ENCODE measurements at regions not wholly inside any gene's neighbourhood (a gene's known extent, or its start where the extent isn't known, plus 50 kb on each side); places are given as distances from the start of the nearest gene placed in this dataset.

DNA sequence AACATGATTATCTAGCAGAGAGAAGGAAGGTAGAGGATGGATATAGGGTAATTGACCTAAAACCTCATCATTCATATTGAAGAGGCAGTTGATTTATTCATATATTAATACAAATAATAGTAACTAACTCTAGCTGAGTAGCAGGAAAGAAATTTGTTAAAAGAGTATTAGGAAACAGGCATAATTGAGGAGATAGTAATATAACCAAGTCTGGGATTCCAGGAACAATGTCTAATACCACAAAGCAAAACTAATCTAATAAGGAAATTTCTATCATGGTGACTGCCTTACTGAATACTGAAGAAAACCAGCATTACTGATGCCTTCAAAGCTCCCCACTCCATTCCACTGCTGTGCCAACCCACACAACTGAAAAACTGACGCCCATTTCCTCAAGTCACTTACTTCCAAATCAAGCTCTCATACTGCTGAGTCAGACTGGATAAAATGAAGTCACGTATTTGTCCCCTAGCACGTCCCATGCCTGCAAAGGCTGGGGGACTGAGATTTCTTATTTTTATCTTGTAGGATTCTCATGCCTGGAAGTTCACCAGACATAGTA, 153.9 kb downstream of the SMC2 start:
- no peak for TF ChIP-seq EZH2phosphoT487 (IDR thresholded peaks at IDR 0.05; ENCODE audit: borderline replicate concordance, low read length)
- TF ChIP-seq EZH2 (IDR thresholded peaks at IDR 0.05; ENCODE audit: low read length, unreplicated experiment) = no peak
- TF ChIP-seq, protein P1, sequence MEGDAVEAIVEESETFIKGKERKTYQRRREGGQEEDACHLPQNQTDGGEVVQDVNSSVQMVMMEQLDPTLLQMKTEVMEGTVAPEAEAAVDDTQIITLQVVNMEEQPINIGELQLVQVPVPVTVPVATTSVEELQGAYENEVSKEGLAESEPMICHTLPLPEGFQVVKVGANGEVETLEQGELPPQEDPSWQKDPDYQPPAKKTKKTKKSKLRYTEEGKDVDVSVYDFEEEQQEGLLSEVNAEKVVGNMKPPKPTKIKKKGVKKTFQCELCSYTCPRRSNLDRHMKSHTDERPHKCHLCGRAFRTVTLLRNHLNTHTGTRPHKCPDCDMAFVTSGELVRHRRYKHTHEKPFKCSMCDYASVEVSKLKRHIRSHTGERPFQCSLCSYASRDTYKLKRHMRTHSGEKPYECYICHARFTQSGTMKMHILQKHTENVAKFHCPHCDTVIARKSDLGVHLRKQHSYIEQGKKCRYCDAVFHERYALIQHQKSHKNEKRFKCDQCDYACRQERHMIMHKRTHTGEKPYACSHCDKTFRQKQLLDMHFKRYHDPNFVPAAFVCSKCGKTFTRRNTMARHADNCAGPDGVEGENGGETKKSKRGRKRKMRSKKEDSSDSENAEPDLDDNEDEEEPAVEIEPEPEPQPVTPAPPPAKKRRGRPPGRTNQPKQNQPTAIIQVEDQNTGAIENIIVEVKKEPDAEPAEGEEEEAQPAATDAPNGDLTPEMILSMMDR (conservative IDR thresholded peaks at IDR 0.05; ENCODE audit: low read depth, low read length) = no peak
- H3K9me3 ChIP-seq (ENCODE audit: low read length) = no peaks in the 10 kb centered on the region
- no peak overlapping the region for H3K4me3 ChIP-seq (ENCODE audit: low read length)
- no peaks in the 10 kb centered on the region for H3K79me2 ChIP-seq (ENCODE audit: low read length)
- BruUV-seq (replicated peaks) = no TSS peak
- no peak for ATAC-seq
- no peaks in the 10 kb centered on the region for H3F3A ChIP-seq (ENCODE audit: low read length, unreplicated experiment)
- no peak overlapping the region for H3K4me2 ChIP-seq (ENCODE audit: low read length)
- no peaks in the 10 kb centered on the region for H3K27me3 ChIP-seq (ENCODE audit: low read length)
- H3K4me1 ChIP-seq (ENCODE audit: insufficient read depth, low read length) = no peaks in the 10 kb centered on the region
- no peaks in the 10 kb centered on the region for H3K9me2 ChIP-seq (replicated peaks; ENCODE audit: low read length)
- intact Hi-C loops (cut with micrococcal nuclease) = no loop called here
- DNase-seq = no peak
- ChIA-PET CTCF (no interaction called here), POLR2A (ENCODE audit: unreplicated experiment) (no interaction called here)
- no peaks in the 10 kb centered on the region for H3K36me3 ChIP-seq (ENCODE audit: low read depth, low read length)
- H4K20me1 ChIP-seq (ENCODE audit: low read length) = no peaks in the 10 kb centered on the region
- peak overlapping the region; percentile 55; the same call in 1 of the 2 replicates for H2AFZ ChIP-seq (ENCODE audit: low read length)
- no peak overlapping the region for H3K9ac ChIP-seq (ENCODE audit: low read length)
- H3K27ac ChIP-seq (ENCODE audit: low read length) = no peak overlapping the region

DNA sequence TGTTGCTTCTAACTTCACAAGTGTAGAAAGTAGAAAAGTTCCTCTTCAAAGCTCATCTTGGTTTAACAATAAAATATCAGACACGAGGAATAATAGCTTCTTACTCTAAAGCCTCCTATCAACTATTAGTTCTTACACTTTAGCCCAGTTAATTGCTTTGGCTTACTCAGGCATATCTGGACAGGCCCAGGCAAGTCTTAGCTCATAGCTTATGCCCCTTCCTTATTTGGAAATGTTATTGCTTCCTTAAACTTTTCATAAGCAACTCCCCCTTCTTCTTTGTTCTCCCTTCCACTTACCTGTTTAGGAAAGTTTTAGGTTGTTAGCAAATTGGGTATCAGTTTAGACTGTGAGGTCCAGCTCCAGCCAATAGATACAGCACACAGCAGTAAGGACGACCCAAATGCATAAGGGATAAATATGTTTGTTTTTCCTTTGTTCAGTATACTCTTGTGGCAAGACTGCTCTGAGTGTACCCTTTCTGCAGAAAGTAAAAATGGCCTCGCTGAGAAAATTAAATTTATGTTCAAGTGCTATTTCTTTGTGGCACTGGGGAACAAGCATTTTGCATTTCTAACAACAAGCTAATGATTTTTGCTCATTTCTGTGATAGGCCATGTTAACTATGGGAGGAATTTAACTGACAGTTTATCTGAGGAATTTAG, 162.1 kb downstream of the SMC2 start:
- no peaks in the 10 kb centered on the region for H4K20me1 ChIP-seq (ENCODE audit: low read length)
- H3F3A ChIP-seq (ENCODE audit: low read length, unreplicated experiment) = no peaks in the 10 kb centered on the region
- H3K9me2 ChIP-seq (replicated peaks; ENCODE audit: low read length) = no peaks in the 10 kb centered on the region
- no peak overlapping the region for H2AFZ ChIP-seq (ENCODE audit: low read length)
- no peak overlapping the region for H3K27ac ChIP-seq (ENCODE audit: low read length)
- CTCF ChIA-PET = no interaction called here
- TF ChIP-seq EZH2phosphoT487 (IDR thresholded peaks at IDR 0.05; ENCODE audit: borderline replicate concordance, low read length) (no peak), EZH2 (IDR thresholded peaks at IDR 0.05; ENCODE audit: low read length, unreplicated experiment) (no peak)
- TF ChIP-seq, protein P1 (conservative IDR thresholded peaks at IDR 0.05; ENCODE audit: low read depth, low read length) = no peak
- no peaks in the 10 kb centered on the region for H3K4me1 ChIP-seq (ENCODE audit: insufficient read depth, low read length)
- POLR2A ChIA-PET (ENCODE audit: unreplicated experiment) = no interaction called here
- ATAC-seq (no peak), DNase-seq (no peak)
- intact Hi-C loops (cut with micrococcal nuclease) = no loop called here
- BruUV-seq (replicated peaks) = no TSS peak
- no peak overlapping the region for H3K9ac ChIP-seq (ENCODE audit: low read length)
- no peak overlapping the region for H3K4me3 ChIP-seq (ENCODE audit: low read length)
- H3K79me2 ChIP-seq (ENCODE audit: low read length) = no peaks in the 10 kb centered on the region
- no peaks in the 10 kb centered on the region for H3K36me3 ChIP-seq (ENCODE audit: low read depth, low read length)
- no peak overlapping the region for H3K4me2 ChIP-seq (ENCODE audit: low read length)
- H3K27me3 ChIP-seq (ENCODE audit: low read length) = no peaks in the 10 kb centered on the region
- no peaks in the 10 kb centered on the region for H3K9me3 ChIP-seq (ENCODE audit: low read length)

DNA sequence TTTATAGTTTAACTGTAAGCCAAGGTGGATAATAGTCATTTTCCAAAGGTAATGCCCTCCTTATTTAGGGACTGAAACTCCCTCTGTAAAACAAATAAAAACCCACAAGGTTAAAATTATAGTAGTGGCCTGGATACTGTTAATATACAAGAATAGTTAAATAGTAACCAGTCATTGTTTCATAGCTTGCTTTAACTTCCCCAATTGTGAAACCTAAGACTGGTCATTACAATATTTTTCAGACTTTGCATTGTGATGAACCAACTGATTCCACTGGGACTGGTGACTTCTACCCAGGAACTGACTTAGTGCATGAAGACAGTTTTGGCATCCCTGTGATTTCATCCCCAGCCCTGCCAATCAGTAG, 162.6 kb downstream of the SMC2 start:
- Histone ChIP-seq H4K20me1 (ENCODE audit: low read length) (no peaks in the 10 kb centered on the region), H3K27me3 (ENCODE audit: low read length) (no peaks in the 10 kb centered on the region), H3F3A (ENCODE audit: low read length, unreplicated experiment) (no peaks in the 10 kb centered on the region), H3K9me2 (replicated peaks; ENCODE audit: low read length) (no peaks in the 10 kb centered on the region), H2AFZ (ENCODE audit: low read length) (no peak overlapping the region), H3K27ac (ENCODE audit: low read length) (no peak overlapping the region), H3K4me2 (ENCODE audit: low read length) (no peak overlapping the region), H3K9me3 (ENCODE audit: low read length) (no peaks in the 10 kb centered on the region), H3K79me2 (ENCODE audit: low read length) (no peaks in the 10 kb centered on the region), H3K4me1 (ENCODE audit: insufficient read depth, low read length) (no peaks in the 10 kb centered on the region), H3K36me3 (ENCODE audit: low read depth, low read length) (no peaks in the 10 kb centered on the region), H3K4me3 (ENCODE audit: low read length) (no peak overlapping the region), H3K9ac (ENCODE audit: low read length) (no peak overlapping the region)
- ChIA-PET POLR2A (ENCODE audit: unreplicated experiment) (no interaction called here), CTCF (no interaction called here)
- BruUV-seq (replicated peaks) = no TSS peak
- intact Hi-C loops (cut with micrococcal nuclease) = no loop called here
- TF ChIP-seq, protein P1 (conservative IDR thresholded peaks at IDR 0.05; ENCODE audit: low read depth, low read length) = no peak
- TF ChIP-seq EZH2 (IDR thresholded peaks at IDR 0.05; ENCODE audit: low read length, unreplicated experiment) = no peak
- no peak for TF ChIP-seq EZH2phosphoT487 (IDR thresholded peaks at IDR 0.05; ENCODE audit: borderline replicate concordance, low read length)
- no peak for ATAC-seq
- no peak for DNase-seq

Measured in PC-3 (cell line).